Fibroblast of pulmonary artery (primary cell): ENCODE measurements at regions not wholly inside any gene's neighbourhood (a gene's known extent, or its start where the extent isn't known, plus 50 kb on each side); places are given as distances from the start of the nearest gene placed in this dataset.
A peak's percentile ranks its signal among the peaks of the same experiment; 100 is the strongest.

ENCODE experiments used
- DNase-seq: peaks from one replicate; pipeline ENCODE4 v3.0.0-alpha.2; 2010; ENCODE audit warnings: low read depth
- H3K4me3 ChIP-seq: replicated peaks from 2 replicates; pipeline ENCODE4 v1.5.1; 2011; ENCODE audit warnings: low read depth, mild to moderate bottlenecking, control low read depth, low read length, moderate library complexity
- CTCF ChIP-seq: IDR thresholded peaks from 2 replicates; pipeline ENCODE4 v1.5.1; 2011; ENCODE audit warnings: mild to moderate bottlenecking, control low read depth, low read length, inconsistent platforms; ENCODE audit errors: missing control alignments

GRCh38 chr7:36802459-36803135 is 78.3 kb upstream of the AOAH start:
- H3K4me3 ChIP-seq = no peak overlapping the region
- TF ChIP-seq CTCF = no peak

GRCh38 chr7:36796850-36797536 is 72.7 kb upstream of the AOAH start:
- DNase-seq = no peak
- H3K4me3 ChIP-seq = no peak overlapping the region
- TF ChIP-seq CTCF = no peak

More at GRCh38 chr7:36802459-36803135, 78.3 kb upstream of the AOAH start:
- no peak for DNase-seq

DNA sequence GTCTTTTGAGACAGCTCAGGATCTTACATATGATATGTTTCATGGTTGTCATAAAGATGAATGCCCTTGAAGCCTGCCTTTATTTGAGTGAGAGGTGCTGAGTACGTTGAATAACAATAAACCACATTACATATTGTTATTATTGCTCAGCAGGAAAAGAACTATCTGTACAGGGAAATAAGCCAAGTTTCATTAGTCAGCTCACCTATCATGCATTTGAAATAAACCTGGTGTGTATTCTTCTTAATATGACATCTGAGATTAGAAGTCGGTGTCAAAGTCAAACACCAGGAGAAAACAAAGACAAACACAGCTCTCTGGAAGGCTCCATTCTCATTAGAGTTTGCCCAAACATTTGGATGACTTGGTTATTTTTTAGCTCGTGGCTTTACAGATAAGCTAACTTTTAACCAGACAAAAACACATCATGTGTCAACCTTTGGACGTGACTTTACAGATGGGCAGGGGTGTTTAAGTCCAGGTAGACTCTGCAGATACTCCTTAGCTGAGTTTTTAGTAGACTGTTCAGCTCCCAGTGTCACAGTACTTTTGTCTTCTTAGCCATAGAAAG is 71.2 kb upstream of the AOAH start:
- H3K4me3 ChIP-seq = no peak overlapping the region
- peak; percentile 3 for DNase-seq

GRCh38 chr7:36794689-36795088 is 70.4 kb upstream of the AOAH start:
- DNase-seq = peak; percentile 16
- TF ChIP-seq CTCF = no peak
- H3K4me3 ChIP-seq = no peak overlapping the region

More for the DNA sequence above, 71.2 kb upstream of the AOAH start:
- no peak for TF ChIP-seq CTCF

- no peak for DNase-seq
- no peak overlapping the region for H3K4me3 ChIP-seq
- no peak for TF ChIP-seq CTCF
Measured at GRCh38 chr7:36792421-36792820, 68.1 kb upstream of the AOAH start.

GRCh38 chr7:36790311-36790787 is 66.1 kb upstream of the AOAH start:
- TF ChIP-seq CTCF = no peak
- no peak for DNase-seq
- H3K4me3 ChIP-seq = no peak overlapping the region
